GM18909 (cell line): ENCODE measurements at regions not wholly inside any gene's neighbourhood (a gene's known extent, or its start where the extent isn't known, plus 50 kb on each side); places are given as distances from the start of the nearest gene placed in this dataset.
"Not testable (repeated sequence)": the region's sequence is repeated elsewhere in the genome, so short reads cannot be mapped to it uniquely, and the experiment has no call there.

ENCODE experiments used
- ATAC-seq: cut with Tn5 transposase; IDR thresholded peaks from one replicate; pipeline ENCODE4 v1.9.1; 2021; ENCODE audit warnings: mild to moderate bottlenecking; ENCODE audit not compliant: unreplicated experiment, poor library complexity

GRCh38 chr2:131668794-131669540 is 141.3 kb downstream of the CCDC74A start:
- ATAC-seq, result not testable (repeated sequence)

GRCh38 chr2:131671841-131672470 is 144.3 kb downstream of the CCDC74A start:
- not testable (repeated sequence) for ATAC-seq

- peak; percentile 94 for ATAC-seq
Measured at GRCh38 chr2:131672471-131673399, 145.0 kb downstream of the CCDC74A start.

- peak; percentile 95 for ATAC-seq
Measured at GRCh38 chr2:131673400-131674173, 145.9 kb downstream of the CCDC74A start.

GRCh38 chr2:131674174-131674507 is 146.5 kb downstream of the CCDC74A start:
- no peak for ATAC-seq

- peak; percentile 14 for ATAC-seq
Measured at GRCh38 chr2:131681611-131682121, 154.0 kb downstream of the CCDC74A start.

GRCh38 chr2:131682122-131682944 is 154.6 kb downstream of the CCDC74A start:
- peak; percentile 99 for ATAC-seq

- peak; percentile 54 for ATAC-seq
Measured at GRCh38 chr2:131682945-131683330, 155.2 kb downstream of the CCDC74A start.

GRCh38 chr2:131684631-131685316 is 157.1 kb downstream of the CCDC74A start:
- not testable (repeated sequence) for ATAC-seq

GRCh38 chr2:131686164-131686893 is 158.6 kb downstream of the CCDC74A start:
- not testable (repeated sequence) for ATAC-seq

- not testable (repeated sequence) for ATAC-seq
Measured at GRCh38 chr2:131686894-131687238, 159.2 kb downstream of the CCDC74A start.

GRCh38 chr2:131689066-131689465 is 161.4 kb downstream of the CCDC74A start:
- not testable (repeated sequence) for ATAC-seq

GRCh38 chr2:131711268-131711667 is 183.6 kb downstream of the CCDC74A start:
- not testable (repeated sequence) for ATAC-seq

GRCh38 chr2:131717907-131718306 is 190.2 kb downstream of the CCDC74A start:
- not testable (repeated sequence) for ATAC-seq

GRCh38 chr2:131721163-131721562 is 193.5 kb downstream of the CCDC74A start:
- not testable (repeated sequence) for ATAC-seq

GRCh38 chr2:131722256-131722655 is 194.6 kb downstream of the CCDC74A start:
- not testable (repeated sequence) for ATAC-seq

- ATAC-seq, result no peak
Measured at GRCh38 chr2:131724019-131724418, 196.3 kb downstream of the CCDC74A start.

GRCh38 chr2:131728451-131728850 is 200.8 kb downstream of the CCDC74A start:
- ATAC-seq, result not testable (repeated sequence)
